Upper lobe of left lung (tissue), 6 donors: ENCODE measurements at regions not wholly inside any gene's neighbourhood (a gene's known extent, or its start where the extent isn't known, plus 50 kb on each side); places are given as distances from the start of the nearest gene placed in this dataset.

ENCODE experiments used
- ATAC-seq, 2 donors: fragments of 200-7000 bp; cut with Tn5 transposase; one replicate each; pipeline ENCODE4 v1.9.1; 2022; ENCODE audit warnings: mild to moderate bottlenecking in 2 of 2, moderate library complexity in 2 of 2; ENCODE audit not compliant: low FRiP score in 2 of 2
- DNase-seq, 2 donors: peaks; one replicate each; pipeline ENCODE4 v3.0.0-alpha.2; 2019 to 2020
- H3K27ac ChIP-seq, 4 donors: fragments of 200-600 bp; sonication (generic); one replicate each; pipeline ENCODE4 v1.5.1; 2016 to 2019
- H3K27me3 ChIP-seq, 4 donors: fragments of 200-600 bp; sonication (generic); one replicate each; pipeline ENCODE4 v1.5.1; 2017 to 2019
- H3K36me3 ChIP-seq, 4 donors: fragments of 200-600 bp; sonication (generic); one replicate each; pipeline ENCODE4 v1.5.1; 2016 to 2019
- H3K4me1 ChIP-seq, 4 donors: fragments of 200-600 bp; sonication (generic); one replicate each; pipeline ENCODE4 v1.5.1; 2018 to 2019
- H3K4me3 ChIP-seq, 4 donors: fragments of 200-600 bp; sonication (generic); one replicate each; pipeline ENCODE4 v1.5.1; 2017 to 2019; ENCODE audit warnings: mild to moderate bottlenecking in 2 of 4, moderate library complexity in 1 of 4
- H3K9me3 ChIP-seq, 4 donors: fragments of 200-600 bp; sonication (generic); one replicate each; pipeline ENCODE4 v1.5.1; 2018 to 2019
- CTCF ChIP-seq, 6 experiments: fragments of 450-650 bp in 4 of 6; fragments of 200-600 bp in 2 of 6; sonication (generic) in 2 of 6; IDR thresholded peaks; one replicate each; pipeline ENCODE4 v1.5.1; 2016 to 2019; ENCODE audit warnings: antibody characterized with exemption in 6 of 6
- POLR2AphosphoS5 ChIP-seq, 2 donors: sonication (generic); formaldehyde crosslinking; IDR thresholded peaks; one replicate each; pipeline ENCODE4 v1.5.1; 2017; ENCODE audit warnings: antibody characterized with exemption in 2 of 2
- small RNA-seq, 4 donors: library from RNA; depleted of rRNA; stranded (forward); fragments of <200 nt; gene quantifications; one replicate each; pipeline ENCODE3, GENCODE V24; 2016
- donor health status: DM: no; HTN: no; CAD: no; lungs with moderate emphysema.
- donor health status: DM: no; HTN: yes; CAD: no; lungs with severe emphysema.

GRCh38 chr12:29088611-29089219 lies 60.4 kb upstream of the FAR2 start:
- TF ChIP-seq CTCF (IDR thresholded peaks at IDR 0.05) (peak in 3 of 6 experiments; percentile 22 to 30 (median 28)), POLR2AphosphoS5 (IDR thresholded peaks at IDR 0.05) (no peak)
- Histone ChIP-seq H3K9me3 (peaks cover 0 to 4% (median 0%) of the 10 kb centered on the region in 4 donors), H3K4me1 (no peaks in the 10 kb centered on the region), H3K27ac (no peak overlapping the region), H3K4me3 (no peak overlapping the region), H3K36me3 (no peaks in the 10 kb centered on the region), H3K27me3 (no peaks in the 10 kb centered on the region)
- no peak for DNase-seq
- ATAC-seq, result no peak

Small RNA genes lying in the stretch of these regions (small RNA-seq; reads per million reads assigned to genes)
- 0 reads per million in 4 donors for gene AC024255.1
